GM23338 (cell line): ENCODE measurements at regions not wholly inside any gene's neighbourhood (a gene's known extent, or its start where the extent isn't known, plus 50 kb on each side); places are given as distances from the start of the nearest gene placed in this dataset.

Experiments used
- ATAC-seq: fragments of 200-7000 bp; cut with Tn5 transposase; 3 replicates; pipeline ENCODE4 v1.9.1; 2020
- DNase-seq: peaks from one replicate; pipeline ENCODE4 v3.0.0-alpha.2; 2015; ENCODE audit warnings: low spot score
- H2AFZ ChIP-seq: fragments of 200-600 bp; sonication (generic); 2 replicates; pipeline ENCODE4 v1.8.0; 2016; ENCODE audit warnings: antibody characterized with exemption, mild to moderate bottlenecking, moderate library complexity
- H3F3A ChIP-seq: fragments of 200-600 bp; sonication (generic); replicated peaks from 2 replicates; pipeline ENCODE4 v1.8.0; 2017; ENCODE audit warnings: antibody characterized with exemption, mixed run types, low read depth
- H3K27ac ChIP-seq: fragments of 200-600 bp; sonication (generic); 2 replicates; pipeline ENCODE4 v1.6.1; 2016; ENCODE audit warnings: low read depth
- H3K27me3 ChIP-seq: fragments of 200-600 bp; sonication (generic); 2 replicates; pipeline ENCODE4 v1.8.0; 2016; ENCODE audit warnings: mild to moderate bottlenecking, mixed run types, moderate library complexity; ENCODE audit not compliant: insufficient read depth
- H3K36me3 ChIP-seq: fragments of 200-600 bp; sonication (generic); 2 replicates; pipeline ENCODE4 v1.8.0; 2016; ENCODE audit warnings: mild to moderate bottlenecking; ENCODE audit not compliant: insufficient read depth
- H3K4me1 ChIP-seq: fragments of 200-600 bp; sonication (generic); 2 replicates; pipeline ENCODE4 v1.8.0; 2016; ENCODE audit warnings: mild to moderate bottlenecking, moderate library complexity; ENCODE audit not compliant: insufficient read depth
- H3K4me2 ChIP-seq: fragments of 200-600 bp; sonication (generic); 2 replicates; pipeline ENCODE4 v1.7.1; 2017; ENCODE audit warnings: mixed run types
- H3K4me3 ChIP-seq: fragments of 200-600 bp; sonication (generic); 2 replicates; pipeline ENCODE4 v1.6.1; 2016; ENCODE audit warnings: mixed run types
- H3K79me2 ChIP-seq: fragments of 200-600 bp; sonication (generic); replicated peaks from 2 replicates; pipeline ENCODE4 v1.8.0; 2017; ENCODE audit warnings: mild to moderate bottlenecking; ENCODE audit not compliant: insufficient read depth
- H3K9me2 ChIP-seq: fragments of 200-600 bp; sonication (generic); 2 replicates; pipeline ENCODE4 v1.8.0; 2017; ENCODE audit not compliant: insufficient read depth
- H4K20me1 ChIP-seq: fragments of 200-600 bp; sonication (generic); replicated peaks from 2 replicates; pipeline ENCODE4 v1.8.0; 2017; ENCODE audit warnings: mild to moderate bottlenecking; ENCODE audit not compliant: insufficient read depth
- H3K27ac Mint-ChIP-seq: 2 replicates; pipeline ENCODE4 v1.8.0; 2020; ENCODE audit warnings: inconsistent platforms, mild to moderate bottlenecking, moderate library complexity, mixed read lengths
- H3K27me3 Mint-ChIP-seq: 3 replicates; pipeline ENCODE4 v1.8.0; 2022; ENCODE audit warnings: low read depth, mild to moderate bottlenecking, moderate library complexity, mixed read lengths, inconsistent platforms; ENCODE audit not compliant: insufficient read depth, poor library complexity
- H3K36me3 Mint-ChIP-seq: 3 replicates; pipeline ENCODE4 v1.8.0; 2021; ENCODE audit warnings: low read depth, mild to moderate bottlenecking, inconsistent platforms, moderate library complexity, mixed read lengths
- H3K4me1 Mint-ChIP-seq: 3 replicates; pipeline ENCODE4 v1.8.0; 2020; ENCODE audit warnings: mild to moderate bottlenecking, inconsistent platforms, mixed read lengths
- H3K4me3 Mint-ChIP-seq: 3 replicates; pipeline ENCODE4 v1.8.0; 2021; ENCODE audit warnings: moderate library complexity, mild to moderate bottlenecking, inconsistent platforms, mixed read lengths
- H3K9me3 Mint-ChIP-seq: 3 replicates; pipeline ENCODE4 v1.8.0; 2020; ENCODE audit warnings: moderate library complexity, mild to moderate bottlenecking, inconsistent platforms, mixed read lengths
- ETS1 ChIP-seq: IDR thresholded peaks from 2 replicates; pipeline ENCODE4 v1.6.1; 2016; ENCODE audit warnings: antibody characterized with exemption
- EZH2phosphoT487 ChIP-seq: fragments of 200-600 bp; sonication (generic); IDR thresholded peaks from one replicate; pipeline ENCODE4 v1.8.1; 2018; ENCODE audit warnings: antibody characterized with exemption; ENCODE audit not compliant: unreplicated experiment
- NANOG ChIP-seq: IDR thresholded peaks from 2 replicates; pipeline ENCODE4 v1.6.1; 2016; ENCODE audit warnings: antibody characterized with exemption, borderline replicate concordance
- TF ChIP-seq, protein P1 (sequence below): IDR thresholded peaks from one replicate; pipeline ENCODE4 v1.6.1; 2018; ENCODE audit warnings: antibody characterized with exemption; ENCODE audit not compliant: unreplicated experiment
- TF ChIP-seq, protein P2 (sequence below), 2 experiments: fragments of 200-600 bp in 1 of 2; sonication (generic) in 1 of 2; conservative IDR thresholded peaks; 2 replicates each; pipeline versions ENCODE4 v1.5.1 to v1.6.1; 2016 to 2017; ENCODE audit warnings: antibody characterized with exemption in 2 of 2, low read depth in 2 of 2, mild to moderate bottlenecking in 2 of 2, moderate library complexity in 1 of 2
- TF ChIP-seq, protein P3 (sequence below): fragments of 250-450 bp; sonication (Bioruptor Pico); IDR thresholded peaks from 2 replicates; pipeline ENCODE4 v1.5.0; 2020; ENCODE audit warnings: mild to moderate bottlenecking, moderate library complexity

DNA sequence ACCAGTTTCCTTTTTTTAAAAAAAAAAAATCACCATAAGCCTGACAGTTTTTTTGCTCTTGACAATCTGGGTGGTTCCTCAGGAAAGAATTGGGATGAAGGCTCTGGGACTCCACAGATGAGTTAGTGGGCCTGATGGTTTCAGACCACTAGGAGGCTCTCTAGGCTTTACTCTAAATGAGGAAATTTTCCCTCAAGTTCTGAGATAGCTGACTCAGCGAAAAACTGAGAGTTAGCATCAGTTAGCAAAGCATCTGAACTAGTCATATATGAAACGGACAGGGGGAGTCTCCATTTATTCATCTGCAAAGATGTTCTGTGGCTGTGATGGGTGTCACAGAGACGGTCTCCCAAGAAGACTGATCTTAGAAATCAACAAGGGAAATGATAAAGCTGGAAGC, 314.3 kb upstream of the OR4E1 start:
- Mint-ChIP-seq H3K9me3 (no peaks in the 10 kb centered on the region), H3K4me3 (no peak overlapping the region), H3K27ac (peak overlapping the region; percentile 92), H3K36me3 (no peaks in the 10 kb centered on the region), H3K4me1 (peaks cover 4% of the 10 kb centered on the region; the same call in 2 of the 3 replicates), H3K27me3 (no peaks in the 10 kb centered on the region)
- no peak overlapping the region for H3K27ac ChIP-seq
- H3K79me2 ChIP-seq = no peaks in the 10 kb centered on the region
- no peak overlapping the region for H3K4me3 ChIP-seq
- no peaks in the 10 kb centered on the region for H3K27me3 ChIP-seq
- H3K36me3 ChIP-seq = no peaks in the 10 kb centered on the region
- no peak overlapping the region for H2AFZ ChIP-seq
- no peaks in the 10 kb centered on the region for H4K20me1 ChIP-seq
- peak; percentile 92 for DNase-seq
- peak; percentile 90 for ATAC-seq
- TF ChIP-seq, protein P1, sequence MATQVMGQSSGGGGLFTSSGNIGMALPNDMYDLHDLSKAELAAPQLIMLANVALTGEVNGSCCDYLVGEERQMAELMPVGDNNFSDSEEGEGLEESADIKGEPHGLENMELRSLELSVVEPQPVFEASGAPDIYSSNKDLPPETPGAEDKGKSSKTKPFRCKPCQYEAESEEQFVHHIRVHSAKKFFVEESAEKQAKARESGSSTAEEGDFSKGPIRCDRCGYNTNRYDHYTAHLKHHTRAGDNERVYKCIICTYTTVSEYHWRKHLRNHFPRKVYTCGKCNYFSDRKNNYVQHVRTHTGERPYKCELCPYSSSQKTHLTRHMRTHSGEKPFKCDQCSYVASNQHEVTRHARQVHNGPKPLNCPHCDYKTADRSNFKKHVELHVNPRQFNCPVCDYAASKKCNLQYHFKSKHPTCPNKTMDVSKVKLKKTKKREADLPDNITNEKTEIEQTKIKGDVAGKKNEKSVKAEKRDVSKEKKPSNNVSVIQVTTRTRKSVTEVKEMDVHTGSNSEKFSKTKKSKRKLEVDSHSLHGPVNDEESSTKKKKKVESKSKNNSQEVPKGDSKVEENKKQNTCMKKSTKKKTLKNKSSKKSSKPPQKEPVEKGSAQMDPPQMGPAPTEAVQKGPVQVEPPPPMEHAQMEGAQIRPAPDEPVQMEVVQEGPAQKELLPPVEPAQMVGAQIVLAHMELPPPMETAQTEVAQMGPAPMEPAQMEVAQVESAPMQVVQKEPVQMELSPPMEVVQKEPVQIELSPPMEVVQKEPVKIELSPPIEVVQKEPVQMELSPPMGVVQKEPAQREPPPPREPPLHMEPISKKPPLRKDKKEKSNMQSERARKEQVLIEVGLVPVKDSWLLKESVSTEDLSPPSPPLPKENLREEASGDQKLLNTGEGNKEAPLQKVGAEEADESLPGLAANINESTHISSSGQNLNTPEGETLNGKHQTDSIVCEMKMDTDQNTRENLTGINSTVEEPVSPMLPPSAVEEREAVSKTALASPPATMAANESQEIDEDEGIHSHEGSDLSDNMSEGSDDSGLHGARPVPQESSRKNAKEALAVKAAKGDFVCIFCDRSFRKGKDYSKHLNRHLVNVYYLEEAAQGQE = no peak
- TF ChIP-seq NANOG = no peak
- TF ChIP-seq, protein P2, sequence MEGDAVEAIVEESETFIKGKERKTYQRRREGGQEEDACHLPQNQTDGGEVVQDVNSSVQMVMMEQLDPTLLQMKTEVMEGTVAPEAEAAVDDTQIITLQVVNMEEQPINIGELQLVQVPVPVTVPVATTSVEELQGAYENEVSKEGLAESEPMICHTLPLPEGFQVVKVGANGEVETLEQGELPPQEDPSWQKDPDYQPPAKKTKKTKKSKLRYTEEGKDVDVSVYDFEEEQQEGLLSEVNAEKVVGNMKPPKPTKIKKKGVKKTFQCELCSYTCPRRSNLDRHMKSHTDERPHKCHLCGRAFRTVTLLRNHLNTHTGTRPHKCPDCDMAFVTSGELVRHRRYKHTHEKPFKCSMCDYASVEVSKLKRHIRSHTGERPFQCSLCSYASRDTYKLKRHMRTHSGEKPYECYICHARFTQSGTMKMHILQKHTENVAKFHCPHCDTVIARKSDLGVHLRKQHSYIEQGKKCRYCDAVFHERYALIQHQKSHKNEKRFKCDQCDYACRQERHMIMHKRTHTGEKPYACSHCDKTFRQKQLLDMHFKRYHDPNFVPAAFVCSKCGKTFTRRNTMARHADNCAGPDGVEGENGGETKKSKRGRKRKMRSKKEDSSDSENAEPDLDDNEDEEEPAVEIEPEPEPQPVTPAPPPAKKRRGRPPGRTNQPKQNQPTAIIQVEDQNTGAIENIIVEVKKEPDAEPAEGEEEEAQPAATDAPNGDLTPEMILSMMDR (conservative IDR thresholded peaks at IDR 0.05; ENCODE audit: low read depth in 2 of 2) = peak; percentile 57 to 78
- no peak overlapping the region for H3K4me2 ChIP-seq
- H3K4me1 ChIP-seq = no peaks in the 10 kb centered on the region
- H3K9me2 ChIP-seq = no peaks in the 10 kb centered on the region
- H3F3A ChIP-seq = no peaks in the 10 kb centered on the region

DNA sequence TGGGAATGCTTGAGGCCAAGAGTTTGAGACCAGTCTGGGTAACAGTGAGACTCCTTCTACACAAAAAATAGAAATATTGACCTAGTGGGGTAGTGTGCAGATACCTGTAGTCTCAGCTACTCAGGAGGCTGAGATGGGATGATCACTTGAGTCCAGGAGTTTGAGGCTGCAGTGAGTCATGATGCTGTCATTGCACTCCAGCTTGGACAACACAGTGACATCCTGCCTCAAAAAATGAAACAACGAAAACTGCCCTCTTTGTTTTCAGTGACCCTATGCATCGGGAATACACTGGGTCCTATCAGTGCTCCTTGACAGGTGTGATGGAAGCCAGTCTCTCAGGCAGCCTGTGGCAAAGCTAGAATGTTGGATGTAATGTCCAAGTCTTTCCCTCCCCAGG, 311.5 kb upstream of the OR4E1 start:
- Histone ChIP-seq H2AFZ (no peak overlapping the region), H3K4me3 (no peak overlapping the region), H3K27ac (no peak overlapping the region), H3K4me2 (no peak overlapping the region), H3F3A (no peaks in the 10 kb centered on the region), H3K9me2 (no peaks in the 10 kb centered on the region), H4K20me1 (no peaks in the 10 kb centered on the region), H3K79me2 (no peaks in the 10 kb centered on the region), H3K36me3 (no peaks in the 10 kb centered on the region), H3K27me3 (no peaks in the 10 kb centered on the region), H3K4me1 (no peaks in the 10 kb centered on the region)
- Mint-ChIP-seq H3K4me1 (peaks cover 4% of the 10 kb centered on the region; the same call in 2 of the 3 replicates), H3K4me3 (no peak overlapping the region), H3K27ac (no peak overlapping the region), H3K27me3 (no peaks in the 10 kb centered on the region), H3K36me3 (no peaks in the 10 kb centered on the region), H3K9me3 (no peaks in the 10 kb centered on the region)
- ATAC-seq (no peak), DNase-seq (no peak)
- TF ChIP-seq, protein P3, sequence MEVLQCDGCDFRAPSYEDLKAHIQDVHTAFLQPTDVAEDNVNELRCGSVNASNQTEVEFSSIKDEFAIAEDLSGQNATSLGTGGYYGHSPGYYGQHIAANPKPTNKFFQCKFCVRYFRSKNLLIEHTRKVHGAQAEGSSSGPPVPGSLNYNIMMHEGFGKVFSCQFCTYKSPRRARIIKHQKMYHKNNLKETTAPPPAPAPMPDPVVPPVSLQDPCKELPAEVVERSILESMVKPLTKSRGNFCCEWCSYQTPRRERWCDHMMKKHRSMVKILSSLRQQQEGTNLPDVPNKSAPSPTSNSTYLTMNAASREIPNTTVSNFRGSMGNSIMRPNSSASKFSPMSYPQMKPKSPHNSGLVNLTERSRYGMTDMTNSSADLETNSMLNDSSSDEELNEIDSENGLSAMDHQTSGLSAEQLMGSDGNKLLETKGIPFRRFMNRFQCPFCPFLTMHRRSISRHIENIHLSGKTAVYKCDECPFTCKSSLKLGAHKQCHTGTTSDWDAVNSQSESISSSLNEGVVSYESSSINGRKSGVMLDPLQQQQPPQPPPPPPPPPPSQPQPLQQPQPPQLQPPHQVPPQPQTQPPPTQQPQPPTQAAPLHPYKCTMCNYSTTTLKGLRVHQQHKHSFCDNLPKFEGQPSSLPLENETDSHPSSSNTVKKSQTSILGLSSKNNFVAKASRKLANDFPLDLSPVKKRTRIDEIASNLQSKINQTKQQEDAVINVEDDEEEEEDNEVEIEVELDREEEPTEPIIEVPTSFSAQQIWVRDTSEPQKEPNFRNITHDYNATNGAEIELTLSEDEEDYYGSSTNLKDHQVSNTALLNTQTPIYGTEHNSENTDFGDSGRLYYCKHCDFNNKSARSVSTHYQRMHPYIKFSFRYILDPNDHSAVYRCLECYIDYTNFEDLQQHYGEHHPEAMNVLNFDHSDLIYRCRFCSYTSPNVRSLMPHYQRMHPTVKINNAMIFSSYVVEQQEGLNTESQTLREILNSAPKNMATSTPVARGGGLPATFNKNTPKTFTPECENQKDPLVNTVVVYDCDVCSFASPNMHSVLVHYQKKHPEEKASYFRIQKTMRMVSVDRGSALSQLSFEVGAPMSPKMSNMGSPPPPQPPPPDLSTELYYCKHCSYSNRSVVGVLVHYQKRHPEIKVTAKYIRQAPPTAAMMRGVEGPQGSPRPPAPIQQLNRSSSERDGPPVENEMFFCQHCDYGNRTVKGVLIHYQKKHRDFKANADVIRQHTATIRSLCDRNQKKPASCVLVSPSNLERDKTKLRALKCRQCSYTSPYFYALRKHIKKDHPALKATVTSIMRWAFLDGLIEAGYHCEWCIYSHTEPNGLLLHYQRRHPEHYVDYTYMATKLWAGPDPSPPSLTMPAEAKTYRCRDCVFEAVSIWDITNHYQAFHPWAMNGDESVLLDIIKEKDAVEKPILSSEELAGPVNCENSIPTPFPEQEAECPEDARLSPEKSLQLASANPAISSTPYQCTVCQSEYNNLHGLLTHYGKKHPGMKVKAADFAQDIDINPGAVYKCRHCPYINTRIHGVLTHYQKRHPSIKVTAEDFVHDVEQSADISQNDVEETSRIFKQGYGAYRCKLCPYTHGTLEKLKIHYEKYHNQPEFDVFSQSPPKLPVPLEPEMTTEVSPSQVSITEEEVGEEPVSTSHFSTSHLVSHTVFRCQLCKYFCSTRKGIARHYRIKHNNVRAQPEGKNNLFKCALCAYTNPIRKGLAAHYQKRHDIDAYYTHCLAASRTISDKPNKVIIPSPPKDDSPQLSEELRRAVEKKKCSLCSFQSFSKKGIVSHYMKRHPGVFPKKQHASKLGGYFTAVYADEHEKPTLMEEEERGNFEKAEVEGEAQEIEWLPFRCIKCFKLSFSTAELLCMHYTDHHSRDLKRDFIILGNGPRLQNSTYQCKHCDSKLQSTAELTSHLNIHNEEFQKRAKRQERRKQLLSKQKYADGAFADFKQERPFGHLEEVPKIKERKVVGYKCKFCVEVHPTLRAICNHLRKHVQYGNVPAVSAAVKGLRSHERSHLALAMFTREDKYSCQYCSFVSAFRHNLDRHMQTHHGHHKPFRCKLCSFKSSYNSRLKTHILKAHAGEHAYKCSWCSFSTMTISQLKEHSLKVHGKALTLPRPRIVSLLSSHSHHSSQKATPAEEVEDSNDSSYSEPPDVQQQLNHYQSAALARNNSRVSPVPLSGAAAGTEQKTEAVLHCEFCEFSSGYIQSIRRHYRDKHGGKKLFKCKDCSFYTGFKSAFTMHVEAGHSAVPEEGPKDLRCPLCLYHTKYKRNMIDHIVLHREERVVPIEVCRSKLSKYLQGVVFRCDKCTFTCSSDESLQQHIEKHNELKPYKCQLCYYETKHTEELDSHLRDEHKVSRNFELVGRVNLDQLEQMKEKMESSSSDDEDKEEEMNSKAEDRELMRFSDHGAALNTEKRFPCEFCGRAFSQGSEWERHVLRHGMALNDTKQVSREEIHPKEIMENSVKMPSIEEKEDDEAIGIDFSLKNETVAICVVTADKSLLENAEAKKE (CRISPR knock-in tag) = no peak
- TF ChIP-seq, protein P2 (conservative IDR thresholded peaks at IDR 0.05; ENCODE audit: low read depth in 2 of 2) = no peak
- TF ChIP-seq ETS1 (no peak), EZH2phosphoT487 (no peak)
